CD4-positive, alpha-beta T cell treated with Interleukin-21 for 1 hour (primary cell): ENCODE measurements at regions not wholly inside any gene's neighbourhood (a gene's known extent, or its start where the extent isn't known, plus 50 kb on each side); places are given as distances from the start of the nearest gene placed in this dataset.
"Not testable (repeated sequence)": the region's sequence is repeated elsewhere in the genome, so short reads cannot be mapped to it uniquely, and the experiment has no call there.

Experiments used
- DNase-seq: peaks from one replicate; pipeline ENCODE4 v3.0.0-alpha.2; 2020

GRCh38 chr9:22508354-22508753 lies 61.7 kb downstream of the DMRTA1 start:
- DNase-seq = not testable (repeated sequence)

GRCh38 chr9:22508790-22509189 lies 62.2 kb downstream of the DMRTA1 start:
- DNase-seq = no peak

- DNase-seq = no peak
Observed at GRCh38 chr9:22512495-22512894, 65.9 kb downstream of the DMRTA1 start.

- DNase-seq = no peak
Observed at GRCh38 chr9:22514871-22515270, 68.2 kb downstream of the DMRTA1 start.

GRCh38 chr9:22522206-22522740 lies 75.6 kb downstream of the DMRTA1 start:
- DNase-seq = no peak

- no peak for DNase-seq
Observed at GRCh38 chr9:22528485-22528884, 81.9 kb downstream of the DMRTA1 start.

GRCh38 chr9:22529426-22530199 lies 83.0 kb downstream of the DMRTA1 start:
- DNase-seq = no peak

GRCh38 chr9:22535780-22536179 lies 89.2 kb downstream of the DMRTA1 start:
- DNase-seq = no peak

- no peak for DNase-seq
Observed at GRCh38 chr9:22537721-22538120, 91.1 kb downstream of the DMRTA1 start.

GRCh38 chr9:22548625-22549024 lies 102.0 kb downstream of the DMRTA1 start:
- no peak for DNase-seq

GRCh38 chr9:22574740-22575139 lies 128.1 kb downstream of the DMRTA1 start:
- no peak for DNase-seq

- DNase-seq = no peak
Observed at GRCh38 chr9:22580788-22581187, 134.2 kb downstream of the DMRTA1 start.

- DNase-seq = no peak
Observed at GRCh38 chr9:22582221-22582620, 135.6 kb downstream of the DMRTA1 start.

GRCh38 chr9:22588918-22589317 lies 142.3 kb downstream of the DMRTA1 start:
- DNase-seq = no peak

- DNase-seq = no peak
Observed at GRCh38 chr9:22590336-22591033, 143.9 kb downstream of the DMRTA1 start.

GRCh38 chr9:22595805-22596204 lies 149.2 kb downstream of the DMRTA1 start:
- DNase-seq = no peak

- DNase-seq = no peak
Observed at GRCh38 chr9:22617156-22617555, 170.5 kb downstream of the DMRTA1 start.

- DNase-seq = no peak
Observed at GRCh38 chr9:22622815-22623214, 176.2 kb downstream of the DMRTA1 start.

- DNase-seq = no peak
Observed at GRCh38 chr9:22623236-22623635, 176.6 kb downstream of the DMRTA1 start.

GRCh38 chr9:22625540-22625939 lies 178.9 kb downstream of the DMRTA1 start:
- DNase-seq = no peak

- no peak for DNase-seq
Observed at GRCh38 chr9:22643541-22643940, 196.9 kb downstream of the DMRTA1 start.

GRCh38 chr9:22645893-22646292 lies 199.3 kb downstream of the DMRTA1 start:
- no peak for DNase-seq

GRCh38 chr9:22649384-22649783 lies 202.8 kb downstream of the DMRTA1 start:
- no peak for DNase-seq

- DNase-seq = no peak
Observed at GRCh38 chr9:22650145-22650544, 203.5 kb downstream of the DMRTA1 start.
